Breast epithelium (tissue), 3 donors: ENCODE measurements at regions not wholly inside any gene's neighbourhood (a gene's known extent, or its start where the extent isn't known, plus 50 kb on each side); places are given as distances from the start of the nearest gene placed in this dataset.

Experiments
- POLR2A ChIP-seq: fragments of 450-650 bp; IDR thresholded peaks from one replicate; pipeline ENCODE4 v1.6.1; 2016; ENCODE audit warnings: antibody characterized with exemption, mild to moderate bottlenecking, moderate library complexity
- POLR2AphosphoS5 ChIP-seq, 3 donors: sonication (generic); formaldehyde crosslinking; IDR thresholded peaks; one replicate each; pipeline ENCODE4 v1.6.1; 2017; ENCODE audit warnings: antibody characterized with exemption in 3 of 3
- TF ChIP-seq, protein P1 (sequence below), 3 donors: fragments of 450-650 bp; IDR thresholded peaks; one replicate each; pipeline ENCODE4 v1.5.1; 2016 to 2017; ENCODE audit warnings: antibody characterized with exemption in 3 of 3, mild to moderate bottlenecking in 3 of 3, moderate library complexity in 3 of 3

DNA sequence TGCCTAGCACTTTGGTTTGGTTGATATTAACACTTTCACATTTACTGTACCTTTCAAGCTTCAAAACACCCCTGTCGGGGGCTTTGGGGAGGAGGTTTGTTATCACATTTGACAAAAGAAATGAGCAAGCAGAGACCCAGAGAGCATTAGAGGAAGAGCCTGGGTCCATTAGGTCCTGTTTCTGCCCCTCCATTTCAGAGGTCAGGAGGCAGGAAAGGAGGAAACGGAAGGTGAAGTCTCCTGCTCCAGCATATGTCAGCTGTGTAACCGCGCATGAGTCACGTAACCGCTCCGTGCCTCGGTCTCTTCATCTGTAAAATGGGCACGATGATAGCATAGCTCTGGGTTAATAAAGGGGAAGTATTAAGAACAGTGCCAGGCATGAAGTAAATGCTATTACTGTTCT, 201.9 kb upstream of the BCOR start:
- no peak for TF ChIP-seq POLR2A
- TF ChIP-seq, protein P1, sequence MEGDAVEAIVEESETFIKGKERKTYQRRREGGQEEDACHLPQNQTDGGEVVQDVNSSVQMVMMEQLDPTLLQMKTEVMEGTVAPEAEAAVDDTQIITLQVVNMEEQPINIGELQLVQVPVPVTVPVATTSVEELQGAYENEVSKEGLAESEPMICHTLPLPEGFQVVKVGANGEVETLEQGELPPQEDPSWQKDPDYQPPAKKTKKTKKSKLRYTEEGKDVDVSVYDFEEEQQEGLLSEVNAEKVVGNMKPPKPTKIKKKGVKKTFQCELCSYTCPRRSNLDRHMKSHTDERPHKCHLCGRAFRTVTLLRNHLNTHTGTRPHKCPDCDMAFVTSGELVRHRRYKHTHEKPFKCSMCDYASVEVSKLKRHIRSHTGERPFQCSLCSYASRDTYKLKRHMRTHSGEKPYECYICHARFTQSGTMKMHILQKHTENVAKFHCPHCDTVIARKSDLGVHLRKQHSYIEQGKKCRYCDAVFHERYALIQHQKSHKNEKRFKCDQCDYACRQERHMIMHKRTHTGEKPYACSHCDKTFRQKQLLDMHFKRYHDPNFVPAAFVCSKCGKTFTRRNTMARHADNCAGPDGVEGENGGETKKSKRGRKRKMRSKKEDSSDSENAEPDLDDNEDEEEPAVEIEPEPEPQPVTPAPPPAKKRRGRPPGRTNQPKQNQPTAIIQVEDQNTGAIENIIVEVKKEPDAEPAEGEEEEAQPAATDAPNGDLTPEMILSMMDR (IDR thresholded peaks at IDR 0.05), result no peak
- TF ChIP-seq POLR2AphosphoS5 (IDR thresholded peaks at IDR 0.05), result no peak
